Transverse colon (tissue), 4 donors: ENCODE measurements at regions not wholly inside any gene's neighbourhood (a gene's known extent, or its start where the extent isn't known, plus 50 kb on each side); places are given as distances from the start of the nearest gene placed in this dataset.

Experiments
- EP300 ChIP-seq: sonication (generic); formaldehyde crosslinking; IDR thresholded peaks from one replicate; pipeline ENCODE4 v1.6.1; 2017; ENCODE audit warnings: antibody characterized with exemption, low read depth
- POLR2A ChIP-seq: fragments of 450-650 bp; IDR thresholded peaks from one replicate; pipeline ENCODE4 v1.6.1; 2016; ENCODE audit warnings: antibody characterized with exemption, mild to moderate bottlenecking, moderate library complexity
- POLR2AphosphoS5 ChIP-seq, 3 donors: sonication (generic); formaldehyde crosslinking; IDR thresholded peaks; one replicate each; pipeline ENCODE4 v1.6.1; 2016; ENCODE audit warnings: antibody characterized with exemption in 3 of 3
- TF ChIP-seq, protein P1 (sequence below), 5 experiments: fragments of 200-600 bp in 3 of 5; fragments of 450-650 bp in 2 of 5; sonication (generic) in 3 of 5; IDR thresholded peaks; 1 replicate in 2 of 5; 2 replicates in 3 of 5; pipeline ENCODE4 v1.5.1; 2016 to 2017; ENCODE audit warnings: antibody characterized with exemption in 5 of 5, inconsistent platforms in 3 of 5, mild to moderate bottlenecking in 2 of 5, moderate library complexity in 1 of 5

DNA sequence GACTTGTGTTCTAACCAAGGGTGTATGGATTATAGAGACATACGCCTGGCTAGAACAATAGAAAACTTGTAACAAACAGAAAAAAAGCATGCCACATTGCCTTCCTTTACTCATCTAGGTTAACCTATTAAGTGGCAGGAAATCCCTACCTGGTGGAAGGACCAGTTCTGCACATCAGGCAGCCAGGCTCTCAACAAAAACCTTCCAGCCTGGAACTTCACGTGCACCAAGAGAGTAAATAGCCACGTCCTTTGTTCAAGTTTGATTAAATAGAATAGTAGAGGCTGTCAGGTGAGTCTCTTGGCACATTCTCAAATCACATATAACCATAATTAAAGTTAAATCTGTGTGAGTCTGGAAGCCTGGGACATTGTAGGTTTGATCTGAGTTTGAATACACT lies 85.0 kb upstream of the DPH6 start:
- TF ChIP-seq POLR2A (no peak), EP300 (no peak), POLR2AphosphoS5 (IDR thresholded peaks at IDR 0.05) (no peak)
- TF ChIP-seq, protein P1, sequence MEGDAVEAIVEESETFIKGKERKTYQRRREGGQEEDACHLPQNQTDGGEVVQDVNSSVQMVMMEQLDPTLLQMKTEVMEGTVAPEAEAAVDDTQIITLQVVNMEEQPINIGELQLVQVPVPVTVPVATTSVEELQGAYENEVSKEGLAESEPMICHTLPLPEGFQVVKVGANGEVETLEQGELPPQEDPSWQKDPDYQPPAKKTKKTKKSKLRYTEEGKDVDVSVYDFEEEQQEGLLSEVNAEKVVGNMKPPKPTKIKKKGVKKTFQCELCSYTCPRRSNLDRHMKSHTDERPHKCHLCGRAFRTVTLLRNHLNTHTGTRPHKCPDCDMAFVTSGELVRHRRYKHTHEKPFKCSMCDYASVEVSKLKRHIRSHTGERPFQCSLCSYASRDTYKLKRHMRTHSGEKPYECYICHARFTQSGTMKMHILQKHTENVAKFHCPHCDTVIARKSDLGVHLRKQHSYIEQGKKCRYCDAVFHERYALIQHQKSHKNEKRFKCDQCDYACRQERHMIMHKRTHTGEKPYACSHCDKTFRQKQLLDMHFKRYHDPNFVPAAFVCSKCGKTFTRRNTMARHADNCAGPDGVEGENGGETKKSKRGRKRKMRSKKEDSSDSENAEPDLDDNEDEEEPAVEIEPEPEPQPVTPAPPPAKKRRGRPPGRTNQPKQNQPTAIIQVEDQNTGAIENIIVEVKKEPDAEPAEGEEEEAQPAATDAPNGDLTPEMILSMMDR (IDR thresholded peaks at IDR 0.05): no peak
